Upper lobe of right lung (tissue), 1 donor: ENCODE measurements at regions not wholly inside any gene's neighbourhood (a gene's known extent, or its start where the extent isn't known, plus 50 kb on each side); places are given as distances from the start of the nearest gene placed in this dataset.

ENCODE experiments used
- ATAC-seq: fragments of 200-7000 bp; cut with Tn5 transposase; one replicate; pipeline ENCODE4 v1.9.1; 2020; ENCODE audit warnings: mild to moderate bottlenecking, moderate library complexity
- DNase-seq: peaks from one replicate; pipeline ENCODE4 v3.0.0-alpha.2; 2020
- H3K27ac ChIP-seq: fragments of 200-600 bp; one replicate; pipeline ENCODE4 v1.8.0; 2022
- H3K27me3 ChIP-seq: fragments of 200-600 bp; one replicate; pipeline ENCODE4 v1.8.0; 2022; ENCODE audit warnings: mild to moderate bottlenecking
- H3K36me3 ChIP-seq: fragments of 200-600 bp; one replicate; pipeline ENCODE4 v1.8.0; 2022
- H3K4me1 ChIP-seq: fragments of 200-600 bp; one replicate; pipeline ENCODE4 v1.8.0; 2022
- H3K4me3 ChIP-seq: fragments of 200-600 bp; one replicate; pipeline ENCODE4 v1.8.0; 2022; ENCODE audit warnings: mild to moderate bottlenecking
- H3K9me3 ChIP-seq: fragments of 200-600 bp; one replicate; pipeline ENCODE4 v1.8.0; 2022
- intact Hi-C: fragments of 100-400 bp; cut with DNase I; formaldehyde crosslinking; loops from one replicate; pipeline ENCODE4 v1.11.0; 2022
- TF ChIP-seq, protein P1 (sequence below): fragments of 200-600 bp; IDR thresholded peaks from one replicate; pipeline ENCODE4 v1.8.0; 2022; ENCODE audit warnings: antibody characterized with exemption
- donor health status: DM: no; HTN: yes; CAD: no; lungs with severe emphysema.

DNA sequence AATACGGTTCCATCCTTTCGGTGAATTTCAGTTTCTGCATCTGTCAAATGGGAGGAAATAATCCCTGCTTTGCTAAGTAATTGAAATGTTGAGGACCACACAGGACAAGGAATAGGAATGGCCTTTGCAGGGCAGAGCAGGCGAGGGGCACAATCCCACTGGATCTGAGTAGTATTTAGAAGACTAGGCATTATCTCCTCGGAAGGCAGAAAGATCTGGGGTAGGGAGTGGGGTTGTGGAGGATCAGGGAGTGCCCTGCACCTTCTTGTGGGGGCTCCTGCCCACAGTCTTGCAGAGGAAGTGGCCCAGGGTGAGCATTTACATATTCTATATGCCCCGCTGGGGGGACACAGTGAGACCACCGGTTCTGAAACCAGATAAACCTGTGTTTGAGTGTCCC is 87.1 kb upstream of the SIRPA start:
- H3K27ac ChIP-seq = no peak overlapping the region
- no peak overlapping the region for H3K4me3 ChIP-seq
- no peak for DNase-seq
- H3K4me1 ChIP-seq = peaks cover 35% of the 10 kb centered on the region
- TF ChIP-seq, protein P1, sequence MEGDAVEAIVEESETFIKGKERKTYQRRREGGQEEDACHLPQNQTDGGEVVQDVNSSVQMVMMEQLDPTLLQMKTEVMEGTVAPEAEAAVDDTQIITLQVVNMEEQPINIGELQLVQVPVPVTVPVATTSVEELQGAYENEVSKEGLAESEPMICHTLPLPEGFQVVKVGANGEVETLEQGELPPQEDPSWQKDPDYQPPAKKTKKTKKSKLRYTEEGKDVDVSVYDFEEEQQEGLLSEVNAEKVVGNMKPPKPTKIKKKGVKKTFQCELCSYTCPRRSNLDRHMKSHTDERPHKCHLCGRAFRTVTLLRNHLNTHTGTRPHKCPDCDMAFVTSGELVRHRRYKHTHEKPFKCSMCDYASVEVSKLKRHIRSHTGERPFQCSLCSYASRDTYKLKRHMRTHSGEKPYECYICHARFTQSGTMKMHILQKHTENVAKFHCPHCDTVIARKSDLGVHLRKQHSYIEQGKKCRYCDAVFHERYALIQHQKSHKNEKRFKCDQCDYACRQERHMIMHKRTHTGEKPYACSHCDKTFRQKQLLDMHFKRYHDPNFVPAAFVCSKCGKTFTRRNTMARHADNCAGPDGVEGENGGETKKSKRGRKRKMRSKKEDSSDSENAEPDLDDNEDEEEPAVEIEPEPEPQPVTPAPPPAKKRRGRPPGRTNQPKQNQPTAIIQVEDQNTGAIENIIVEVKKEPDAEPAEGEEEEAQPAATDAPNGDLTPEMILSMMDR = no peak
- intact Hi-C loops = no loop called here
- H3K27me3 ChIP-seq = no peaks in the 10 kb centered on the region
- H3K36me3 ChIP-seq = no peaks in the 10 kb centered on the region
- H3K9me3 ChIP-seq = no peaks in the 10 kb centered on the region
- ATAC-seq = no peak

DNA sequence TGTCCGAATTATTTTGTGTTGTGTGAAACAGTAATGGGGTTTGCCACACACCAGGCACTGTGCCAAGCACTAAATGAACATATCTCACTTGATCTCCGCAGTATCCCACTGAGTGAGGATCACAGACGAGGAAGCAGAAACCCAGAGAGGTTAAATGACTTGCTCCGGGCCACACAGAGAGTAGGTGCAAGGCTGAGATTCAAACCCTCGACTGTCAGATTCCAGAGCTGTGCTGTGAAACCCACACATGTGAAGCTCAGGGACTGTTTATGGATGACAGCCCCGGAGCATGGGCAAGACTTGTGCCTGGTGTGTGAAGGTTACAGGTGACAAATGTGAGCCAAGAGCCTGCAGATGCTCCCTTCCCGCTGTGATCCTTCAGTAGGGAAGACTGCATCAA is 87.8 kb upstream of the SIRPA start:
- ATAC-seq = no peak
- H3K4me1 ChIP-seq = peaks cover 34% of the 10 kb centered on the region
- no peaks in the 10 kb centered on the region for H3K27me3 ChIP-seq
- no peak for DNase-seq
- H3K36me3 ChIP-seq = no peaks in the 10 kb centered on the region
- H3K27ac ChIP-seq = no peak overlapping the region
- intact Hi-C loops = no loop called here
- H3K9me3 ChIP-seq = no peaks in the 10 kb centered on the region
- TF ChIP-seq, protein P1 = no peak
- no peak overlapping the region for H3K4me3 ChIP-seq

DNA sequence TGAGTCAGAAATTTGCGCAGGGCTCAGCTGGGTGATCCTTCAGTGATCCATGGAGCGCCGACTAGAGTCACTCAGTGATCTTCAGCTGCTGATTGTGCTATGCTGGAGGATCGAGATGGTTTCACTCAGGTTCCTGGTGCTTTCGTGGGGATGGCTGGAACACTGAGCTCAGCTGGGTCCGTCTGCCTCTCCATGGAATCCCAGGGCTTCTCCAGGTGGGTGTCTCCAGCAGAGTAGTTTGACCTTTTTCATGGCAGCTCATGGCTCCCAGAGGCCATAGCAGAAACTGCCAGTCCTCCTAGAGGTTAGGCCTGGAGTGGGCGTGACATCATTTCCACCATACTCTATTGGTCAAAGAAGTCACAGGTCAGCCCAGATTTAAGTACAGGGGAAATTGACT is 88.8 kb upstream of the SIRPA start:
- Histone ChIP-seq H3K36me3 (no peaks in the 10 kb centered on the region), H3K4me3 (no peak overlapping the region), H3K27ac (no peak overlapping the region), H3K9me3 (no peaks in the 10 kb centered on the region), H3K27me3 (peaks cover 6% of the 10 kb centered on the region), H3K4me1 (peaks cover 34% of the 10 kb centered on the region)
- TF ChIP-seq, protein P1 = no peak
- ATAC-seq = no peak
- intact Hi-C loops = no loop called here
- DNase-seq = no peak

DNA sequence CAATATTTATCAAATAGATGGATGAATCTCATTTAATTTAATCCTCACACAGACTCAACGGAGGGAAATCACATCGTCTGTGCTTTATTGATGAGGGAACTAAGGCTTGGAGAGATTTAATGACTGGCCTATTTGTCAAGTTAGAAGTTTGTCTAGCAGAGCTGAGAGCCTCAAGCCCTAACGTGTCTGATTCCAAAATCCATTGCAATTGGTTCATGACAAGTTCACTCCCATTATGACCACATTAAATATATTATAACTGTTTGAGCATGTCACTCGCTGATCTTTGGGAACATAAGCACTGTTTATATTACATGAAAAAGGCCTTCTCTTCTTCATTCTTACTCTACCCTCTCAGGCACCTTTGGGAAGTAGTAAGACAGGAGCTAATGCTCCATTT is 89.4 kb upstream of the SIRPA start:
- DNase-seq (no peak), ATAC-seq (no peak)
- TF ChIP-seq, protein P1 = no peak
- no peaks in the 10 kb centered on the region for H3K9me3 ChIP-seq
- H3K27ac ChIP-seq = no peak overlapping the region
- H3K4me3 ChIP-seq = no peak overlapping the region
- no peaks in the 10 kb centered on the region for H3K36me3 ChIP-seq
- H3K4me1 ChIP-seq = peaks cover 30% of the 10 kb centered on the region
- intact Hi-C loops = no loop called here
- H3K27me3 ChIP-seq = peaks cover 12% of the 10 kb centered on the region

DNA sequence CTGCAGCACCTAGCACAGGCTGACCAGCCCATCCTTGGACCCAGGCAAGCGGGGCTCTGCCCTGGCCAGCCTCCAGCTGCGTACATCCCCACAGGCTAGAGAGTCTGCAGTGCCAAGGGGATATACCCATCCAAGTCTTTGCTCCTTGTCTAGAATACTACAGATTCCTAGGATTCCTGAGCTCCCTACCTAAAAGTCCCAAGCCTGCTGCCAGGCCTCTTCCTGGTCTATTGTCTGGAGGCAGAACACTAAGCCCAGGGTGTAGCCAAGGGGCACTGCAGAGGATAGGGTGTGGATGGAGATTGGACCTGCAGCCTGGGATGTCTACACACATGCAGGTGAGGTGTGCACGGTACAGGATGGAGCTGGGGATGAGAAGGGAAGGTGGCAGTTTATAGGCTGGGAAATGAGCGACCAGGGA is 90.0 kb upstream of the SIRPA start:
- Histone ChIP-seq H3K36me3 (no peaks in the 10 kb centered on the region), H3K27me3 (peaks cover 14% of the 10 kb centered on the region), H3K4me3 (no peak overlapping the region), H3K27ac (no peak overlapping the region), H3K9me3 (no peaks in the 10 kb centered on the region), H3K4me1 (peaks cover 23% of the 10 kb centered on the region)
- intact Hi-C loops = no loop called here
- ATAC-seq (no peak), DNase-seq (no peak)
- TF ChIP-seq, protein P1 = no peak

DNA sequence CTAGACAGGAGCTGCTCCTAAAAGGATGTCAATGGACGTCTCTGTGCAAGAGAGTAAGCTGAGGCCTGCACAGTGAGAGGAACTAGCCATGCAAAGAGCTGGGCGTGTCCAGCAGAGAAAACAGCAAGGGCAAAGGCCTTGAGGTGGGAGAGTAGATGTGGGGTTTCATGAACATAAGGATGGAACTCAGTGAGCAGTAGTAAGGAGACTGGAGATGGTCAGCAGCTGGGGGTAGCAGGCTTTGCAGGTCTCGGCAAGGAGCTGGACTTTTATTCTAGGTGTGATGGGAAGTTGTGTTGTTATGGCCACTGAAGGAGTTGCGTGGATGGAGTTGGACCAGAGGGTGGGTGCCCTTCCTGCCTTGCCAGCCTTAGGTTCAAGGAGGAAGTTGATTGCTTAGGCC is 90.7 kb upstream of the SIRPA start:
- TF ChIP-seq, protein P1 = no peak
- intact Hi-C loops = no loop called here
- H3K4me3 ChIP-seq = no peak overlapping the region
- no peak overlapping the region for H3K27ac ChIP-seq
- no peaks in the 10 kb centered on the region for H3K36me3 ChIP-seq
- H3K4me1 ChIP-seq = peaks cover 23% of the 10 kb centered on the region
- no peak for DNase-seq
- no peak for ATAC-seq
- H3K9me3 ChIP-seq = no peaks in the 10 kb centered on the region
- H3K27me3 ChIP-seq = peaks cover 19% of the 10 kb centered on the region
